H1 (cell line): ENCODE measurements at regions not wholly inside any gene's neighbourhood (a gene's known extent, or its start where the extent isn't known, plus 50 kb on each side); places are given as distances from the start of the nearest gene placed in this dataset.

ENCODE experiments used
- CTCF ChIA-PET: fragments of 300-600 bp; sonication (Branson Sonifier 250); formaldehyde crosslinking; loops from one replicate; lab custom pipeline; 2021; ENCODE audit not compliant: partially characterized antibody; lab: Charles Lee
- POLR2A ChIA-PET: fragments of 300-600 bp; sonication (Branson Sonifier 250); formaldehyde crosslinking; loops from one replicate; lab custom pipeline; 2021; ENCODE audit warnings: inconsistent platforms; ENCODE audit not compliant: partially characterized antibody; lab: Charles Lee
- DNase-seq, 2 experiments: peaks; one replicate each; pipeline versions ENCODE4 v3.0.0 to v3.0.0-alpha.2; 2010 to 2022; ENCODE audit warnings: low spot score in 2 of 2, low read depth in 1 of 2, mixed read lengths in 1 of 2
- FAIRE-seq: peaks from 2 replicates; lab custom pipeline; 2011; peaks lifted over from hg19 to GRCh38; lab: Jason Lieb, UNC
- H2AFZ ChIP-seq: 2 replicates; pipeline ENCODE4 v1.8.1; 2012; ENCODE audit warnings: low read length, inconsistent platforms
- H2AK5ac ChIP-seq: 2 replicates; pipeline ENCODE4 v1.6.1; 2013; ENCODE audit warnings: low read depth, low read length
- H2BK120ac ChIP-seq: replicated peaks from 2 replicates; pipeline ENCODE3; 2013; ENCODE audit warnings: low read depth, low read length, inconsistent platforms
- H2BK12ac ChIP-seq: 2 replicates; pipeline ENCODE4 v1.6.1; 2013; ENCODE audit warnings: low read depth, low read length
- H2BK15ac ChIP-seq: 2 replicates; pipeline ENCODE4 v1.6.1; 2013; ENCODE audit warnings: low read length
- H2BK20ac ChIP-seq: 2 replicates; pipeline ENCODE4 v1.6.1; 2013; ENCODE audit warnings: low read length
- H2BK5ac ChIP-seq: 2 replicates; pipeline ENCODE4 v1.6.1; 2013; ENCODE audit warnings: low read depth, low read length
- H3K14ac ChIP-seq: 2 replicates; pipeline ENCODE4 v1.6.1; 2013; ENCODE audit warnings: inconsistent platforms; ENCODE audit not compliant: insufficient read length
- H3K18ac ChIP-seq: 2 replicates; pipeline ENCODE4 v1.6.1; 2013; ENCODE audit warnings: low read length; ENCODE audit errors: extremely low read depth
- H3K23ac ChIP-seq: 2 replicates; pipeline ENCODE4 v1.6.1; 2013; ENCODE audit warnings: inconsistent platforms; ENCODE audit not compliant: insufficient read length
- H3K23me2 ChIP-seq: 2 replicates; pipeline ENCODE4 v1.6.1; 2013; ENCODE audit warnings: low read depth, low read length
- H3K27ac ChIP-seq: 2 replicates; pipeline ENCODE4 v1.6.1; 2011; ENCODE audit warnings: low read depth, low read length, inconsistent platforms
- H3K27me3 ChIP-seq, 4 experiments: replicated peaks in 1 of 4; 1 replicate in 1 of 4; 2 replicates in 3 of 4; pipeline versions ENCODE4 v1.6.1 to v1.8.1; 2011 to 2013; ENCODE audit warnings: low read length in 3 of 4, mild to moderate bottlenecking in 3 of 4, inconsistent platforms in 2 of 4, mixed read lengths in 2 of 4, moderate library complexity in 1 of 4; ENCODE audit not compliant: control insufficient read depth in 3 of 4, insufficient read depth in 3 of 4; ENCODE audit errors: extremely low read depth in 1 of 4
- H3K36me3 ChIP-seq, 4 experiments: 2 replicates each; pipeline versions ENCODE4 v1.6.1 to v1.8.1; 2011 to 2013; ENCODE audit warnings: mild to moderate bottlenecking in 4 of 4, low read length in 3 of 4, moderate library complexity in 2 of 4, control low read depth in 1 of 4, inconsistent platforms in 1 of 4; ENCODE audit not compliant: insufficient read depth in 4 of 4, control insufficient read depth in 2 of 4
- H3K4ac ChIP-seq: replicated peaks from 2 replicates; pipeline ENCODE3; 2013; ENCODE audit warnings: low read length, low read depth, mixed read lengths, inconsistent platforms; ENCODE audit not compliant: insufficient read length
- H3K4me1 ChIP-seq, 4 experiments: replicated peaks in 1 of 4; 1 replicate in 1 of 4; 2 replicates in 3 of 4; pipeline versions ENCODE4 v1.6.1 to v1.8.1; 2011 to 2013; ENCODE audit warnings: low read length in 3 of 4, inconsistent platforms in 2 of 4, mixed read lengths in 1 of 4; ENCODE audit not compliant: insufficient read depth in 4 of 4, control insufficient read depth in 3 of 4
- H3K4me2 ChIP-seq, 2 experiments: 2 replicates each; pipeline versions ENCODE4 v1.6.1 to v1.8.1; 2011 to 2013; ENCODE audit warnings: low read depth in 2 of 2, low read length in 2 of 2, control low read depth in 1 of 2, inconsistent platforms in 1 of 2, mild to moderate bottlenecking in 1 of 2; ENCODE audit not compliant: insufficient read depth in 1 of 2
- H3K4me3 ChIP-seq, 4 experiments: fragments of 200-600, 300-600 bp in 1 of 4; sonication (generic), shearing (Covaris generic), sonication (Bioruptor Twin) in 1 of 4; 2 replicates each; pipeline versions ENCODE4 v1.5.1 to v1.8.1; 2011 to 2016; ENCODE audit warnings: low read length in 4 of 4, low read depth in 3 of 4, control low read depth in 2 of 4, inconsistent platforms in 2 of 4, mild to moderate bottlenecking in 2 of 4, mixed read lengths in 1 of 4, moderate library complexity in 1 of 4; ENCODE audit not compliant: insufficient read depth in 2 of 4; ENCODE audit errors: extremely low read depth in 1 of 4
- H3K56ac ChIP-seq: replicated peaks from 2 replicates; pipeline ENCODE3; 2013; ENCODE audit warnings: low read depth, mild to moderate bottlenecking, mixed read lengths, low read length, inconsistent platforms; ENCODE audit not compliant: insufficient read length
- H3K79me1 ChIP-seq: 2 replicates; pipeline ENCODE4 v1.6.1; 2013; ENCODE audit warnings: low read depth, low read length, control low read depth
- H3K79me2 ChIP-seq, 2 experiments: 2 replicates each; pipeline versions ENCODE4 v1.6.1 to v1.8.1; 2012 to 2013; ENCODE audit warnings: low read length in 2 of 2, mild to moderate bottlenecking in 2 of 2, inconsistent platforms in 1 of 2; ENCODE audit not compliant: insufficient read depth in 2 of 2, control insufficient read depth in 1 of 2
- H3K9ac ChIP-seq, 4 experiments: replicated peaks in 1 of 4; 1 replicate in 1 of 4; 2 replicates in 3 of 4; pipeline versions ENCODE4 v1.6.1 to v1.8.1; 2011 to 2013; ENCODE audit warnings: low read depth in 3 of 4, low read length in 3 of 4, control low read depth in 2 of 4, mild to moderate bottlenecking in 2 of 4, moderate library complexity in 2 of 4, inconsistent platforms in 1 of 4; ENCODE audit errors: extremely low read depth in 1 of 4
- H3K9me3 ChIP-seq, 2 experiments: 2 replicates each; pipeline versions ENCODE4 v1.6.1 to v1.8.1; 2012 to 2013; ENCODE audit warnings: mild to moderate bottlenecking in 2 of 2, moderate library complexity in 2 of 2, control low read depth in 1 of 2, inconsistent platforms in 1 of 2, low read depth in 1 of 2, low read length in 1 of 2, mixed read lengths in 1 of 2; ENCODE audit not compliant: insufficient read depth in 2 of 2
- H4K20me1 ChIP-seq, 2 experiments: replicated peaks in 1 of 2; 2 replicates each; pipeline versions ENCODE3 to v1.8.1; 2011 to 2013; ENCODE audit warnings: inconsistent platforms in 2 of 2, low read length in 2 of 2, mild to moderate bottlenecking in 1 of 2; ENCODE audit not compliant: insufficient read depth in 2 of 2, control insufficient read depth in 1 of 2
- H4K5ac ChIP-seq: 2 replicates; pipeline ENCODE4 v1.6.1; 2013; ENCODE audit warnings: low read length, low read depth, mixed read lengths, inconsistent platforms; ENCODE audit not compliant: insufficient read length
- H4K8ac ChIP-seq: 2 replicates; pipeline ENCODE4 v1.8.0; 2013; ENCODE audit warnings: mild to moderate bottlenecking, moderate library complexity, low read length, inconsistent platforms; ENCODE audit not compliant: insufficient read depth; ENCODE audit errors: extremely low read depth
- H4K91ac ChIP-seq: replicated peaks from 2 replicates; pipeline ENCODE3; 2013; ENCODE audit warnings: low read length, mixed read lengths, inconsistent platforms; ENCODE audit not compliant: insufficient read length
- ASH2L ChIP-seq: fragments of 200-600, 300-600 bp; sonication (generic); IDR thresholded peaks from one replicate; pipeline ENCODE4 v1.7.1; 2017; ENCODE audit warnings: low read length
- BRCA1 ChIP-seq: IDR thresholded peaks from 2 replicates; pipeline ENCODE4 v1.6.1; 2012; ENCODE audit warnings: low read depth, low read length, improper control_type of control experiment
- CHD2 ChIP-seq: IDR thresholded peaks from 2 replicates; pipeline ENCODE4 v1.6.1; 2012; ENCODE audit warnings: low read length, improper control_type of control experiment
- CTBP2 ChIP-seq: IDR thresholded peaks from 2 replicates; pipeline ENCODE4 v1.7.0; 2011; ENCODE audit warnings: borderline replicate concordance, mild to moderate bottlenecking, moderate library complexity, mixed read lengths, low read length; ENCODE audit not compliant: insufficient read depth, insufficient read length
- E2F6 ChIP-seq: IDR thresholded peaks from 2 replicates; pipeline ENCODE4 v1.6.1; 2012; ENCODE audit warnings: inconsistent platforms
- GTF2F1 ChIP-seq: IDR thresholded peaks from 2 replicates; pipeline ENCODE4 v1.6.1; 2012; ENCODE audit warnings: low read depth, low read length, improper control_type of control experiment, borderline replicate concordance
- MAFK ChIP-seq: IDR thresholded peaks from 2 replicates; pipeline ENCODE4 v1.6.1; 2012; ENCODE audit warnings: low read depth, mild to moderate bottlenecking, improper control_type of control experiment, low read length
- NANOG ChIP-seq: IDR thresholded peaks from 2 replicates; pipeline ENCODE4 v1.6.1; 2011; ENCODE audit warnings: low read length, low read depth, mild to moderate bottlenecking, inconsistent platforms; ENCODE audit not compliant: insufficient read depth, poor library complexity, severe bottlenecking
- SIN3A ChIP-seq, 2 experiments: IDR thresholded peaks in 1 of 2; conservative IDR thresholded peaks in 1 of 2; 2 replicates each; pipeline ENCODE4 v1.6.1; 2011 to 2012; ENCODE audit warnings: low read length in 2 of 2, improper control_type of control experiment in 1 of 2, low read depth in 1 of 2, mild to moderate bottlenecking in 1 of 2
- SP2 ChIP-seq: IDR thresholded peaks from 2 replicates; pipeline ENCODE4 v1.6.1; 2012; ENCODE audit warnings: mild to moderate bottlenecking, low read length, inconsistent platforms
- TAF1 ChIP-seq: IDR thresholded peaks from 2 replicates; pipeline ENCODE4 v1.6.1; 2011; ENCODE audit warnings: mild to moderate bottlenecking, low read depth, low read length
- YY1 ChIP-seq: IDR thresholded peaks from 2 replicates; pipeline ENCODE4 v1.6.1; 2011; ENCODE audit warnings: low read depth, mild to moderate bottlenecking, low read length
- WGBS, 2 experiments: shearing (Covaris generic) in 1 of 2; methylation state at CpG; one replicate each; pipeline versions ENCODE4 v1.1.6 to v1.1.7; 2013 to 2015; ENCODE audit warnings: low lambda C conversion rate in 2 of 2, mixed read lengths in 2 of 2, inconsistent platforms in 1 of 2, low coverage in 1 of 2, missing lambda C conversion rate in 1 of 2; ENCODE audit not compliant: insufficient replicate concordance in 2 of 2, insufficient coverage in 1 of 2, insufficient read length in 1 of 2; ENCODE audit errors: extremely low coverage in 1 of 2, missing lambda C conversion rate in 1 of 2; 5-methylcytosine and 5-hydroxymethylcytosine counted together

GRCh38 chr1:38123356-38124135 is 77.0 kb upstream of the POU3F1 start:
- Histone ChIP-seq H3K79me2 (no peaks in the 10 kb centered on the region), H3K27me3 (no peaks in the 10 kb centered on the region; a peak in 1 of 7 replicates), H2BK15ac (peak overlapping the region; percentile 3; the same call in 1 of the 2 replicates), H3K56ac (no peak overlapping the region), H3K18ac (no peak overlapping the region), H2BK5ac (no peak overlapping the region), H3K79me1 (no peaks in the 10 kb centered on the region), H2AK5ac (no peak overlapping the region), H3K4me1 (peaks cover 0 to 4% (median 3%) of the 10 kb centered on the region in 4 experiments; a peak in 3 of 7 replicates), H3K14ac (no peak overlapping the region), H4K8ac (no peak overlapping the region), H4K5ac (no peak overlapping the region), H3K23ac (no peak overlapping the region), H4K91ac (no peak overlapping the region), H3K4me3 (no peak overlapping the region), H3K23me2 (no peaks in the 10 kb centered on the region), H4K20me1 (no peaks in the 10 kb centered on the region), H3K9ac (no peak overlapping the region), H3K4me2 (no peak overlapping the region), H3K4ac (no peak overlapping the region), H2AFZ (no peak overlapping the region), H3K9me3 (no peaks in the 10 kb centered on the region), H3K27ac (no peak overlapping the region), H3K36me3 (no peaks in the 10 kb centered on the region), H2BK20ac (no peak overlapping the region), H2BK120ac (no peak overlapping the region), H2BK12ac (no peak overlapping the region)
- POLR2A ChIA-PET, result interaction anchor here (1.0 to 1.7 kb wide), 3 partner anchors 9 to 94 kb away, joined by 3 to 6 read pairs (median 4); no protein-coding TSS in a partner anchor
- FAIRE-seq (no peak), DNase-seq (no peak)
- CTCF ChIA-PET, result interaction anchor here (0.8 to 1.5 kb wide), 2 partner anchors 51 to 83 kb away, joined by 3 read pairs; no protein-coding TSS in a partner anchor
- WGBS, 2 experiments, result 91% methylated on average over 19 of the region's 19 CpGs; no CpG with 5 or more reads in 1 of the 2 experiments
- no peak for TF ChIP-seq CHD2
- no peak for TF ChIP-seq YY1
- TF ChIP-seq TAF1, result no peak
- TF ChIP-seq ASH2L, result no peak
- TF ChIP-seq E2F6, result no peak
- no peak for TF ChIP-seq MAFK
- TF ChIP-seq SP2, result no peak
- TF ChIP-seq NANOG, result no peak
- TF ChIP-seq GTF2F1, result no peak
- no peak for TF ChIP-seq CTBP2
- no peak for TF ChIP-seq BRCA1
- TF ChIP-seq SIN3A (conservative IDR thresholded peaks at IDR 0.05 in 1 of 2, IDR thresholded peaks at IDR 0.05 in 1 of 2; ENCODE audit: low read depth in 1 of 2, low read length in 2 of 2), result no peak
